ENCODE measurements at regions not wholly inside any gene's neighbourhood (a gene's known extent, or its start where the extent isn't known, plus 50 kb on each side); places are given as distances from the start of the nearest gene placed in this dataset.

GRCh38 chr10:129258283-129258923 lies 208.6 kb upstream of the MGMT start:
- BruUV-seq (replicated peaks): no TSS peak
- no peaks in the 10 kb centered on the region for H3K4me1 ChIP-seq (ENCODE audit: insufficient read depth, low read length)
- no peak overlapping the region for H3K9ac ChIP-seq (ENCODE audit: low read length)
- H3K27ac ChIP-seq (ENCODE audit: low read length): no peak overlapping the region
- H3K27me3 ChIP-seq (ENCODE audit: low read length): peaks cover 10% of the 10 kb centered on the region; the same call in 1 of the 2 replicates
- H3K36me3 ChIP-seq (ENCODE audit: low read depth, low read length): no peaks in the 10 kb centered on the region
- no peaks in the 10 kb centered on the region for H3K9me3 ChIP-seq (ENCODE audit: low read length)
- no peaks in the 10 kb centered on the region for H3K79me2 ChIP-seq (ENCODE audit: low read length)
- intact Hi-C loops (cut with micrococcal nuclease): no loop called here
- H3K4me3 ChIP-seq (ENCODE audit: low read length): no peak overlapping the region
- no peaks in the 10 kb centered on the region for H4K20me1 ChIP-seq (ENCODE audit: low read length)
- H2AFZ ChIP-seq (ENCODE audit: low read length): no peak overlapping the region
- CTCF ChIA-PET: no interaction called here
- no peak overlapping the region for H3K4me2 ChIP-seq (ENCODE audit: low read length)
- H3K9me2 ChIP-seq (replicated peaks; ENCODE audit: low read length): no peaks in the 10 kb centered on the region
- DNase-seq: no peak
- TF ChIP-seq CTCF (conservative IDR thresholded peaks at IDR 0.05; ENCODE audit: low read depth, low read length) (no peak), EZH2phosphoT487 (IDR thresholded peaks at IDR 0.05; ENCODE audit: borderline replicate concordance, low read length) (no peak), EZH2 (IDR thresholded peaks at IDR 0.05; ENCODE audit: low read length, unreplicated experiment) (no peak)
- H3F3A ChIP-seq (ENCODE audit: low read length, unreplicated experiment): no peaks in the 10 kb centered on the region
- POLR2A ChIA-PET (ENCODE audit: unreplicated experiment): no interaction called here
- ATAC-seq: no peak

- intact Hi-C loops (cut with micrococcal nuclease): no loop called here
- no peak for TF ChIP-seq EZH2phosphoT487 (IDR thresholded peaks at IDR 0.05; ENCODE audit: borderline replicate concordance, low read length)
- TF ChIP-seq EZH2 (IDR thresholded peaks at IDR 0.05; ENCODE audit: low read length, unreplicated experiment): no peak
- TF ChIP-seq CTCF (conservative IDR thresholded peaks at IDR 0.05; ENCODE audit: low read depth, low read length): no peak
- Histone ChIP-seq H3F3A (ENCODE audit: low read length, unreplicated experiment) (no peaks in the 10 kb centered on the region), H3K9ac (ENCODE audit: low read length) (no peak overlapping the region), H3K4me2 (ENCODE audit: low read length) (no peak overlapping the region), H3K27ac (ENCODE audit: low read length) (no peak overlapping the region), H3K9me3 (ENCODE audit: low read length) (no peaks in the 10 kb centered on the region), H2AFZ (ENCODE audit: low read length) (no peak overlapping the region), H3K79me2 (ENCODE audit: low read length) (no peaks in the 10 kb centered on the region), H4K20me1 (ENCODE audit: low read length) (no peaks in the 10 kb centered on the region), H3K27me3 (ENCODE audit: low read length) (peaks cover 10% of the 10 kb centered on the region; the same call in 1 of the 2 replicates), H3K9me2 (replicated peaks; ENCODE audit: low read length) (no peaks in the 10 kb centered on the region), H3K4me3 (ENCODE audit: low read length) (no peak overlapping the region), H3K36me3 (ENCODE audit: low read depth, low read length) (no peaks in the 10 kb centered on the region), H3K4me1 (ENCODE audit: insufficient read depth, low read length) (no peaks in the 10 kb centered on the region)
- BruUV-seq (replicated peaks): no TSS peak
- ATAC-seq (no peak), DNase-seq (no peak)
- POLR2A ChIA-PET (ENCODE audit: unreplicated experiment): no interaction called here
- CTCF ChIA-PET: no interaction called here
These were observed 207.8 kb upstream of the MGMT start for GRCh38 chr10:129259128-129259815.

- no peak for TF ChIP-seq EZH2 (IDR thresholded peaks at IDR 0.05; ENCODE audit: low read length, unreplicated experiment)
- no peak for TF ChIP-seq CTCF (conservative IDR thresholded peaks at IDR 0.05; ENCODE audit: low read depth, low read length)
- TF ChIP-seq EZH2phosphoT487 (IDR thresholded peaks at IDR 0.05; ENCODE audit: borderline replicate concordance, low read length): no peak
- Histone ChIP-seq H3K36me3 (ENCODE audit: low read depth, low read length) (no peaks in the 10 kb centered on the region), H3F3A (ENCODE audit: low read length, unreplicated experiment) (no peaks in the 10 kb centered on the region), H3K9me3 (ENCODE audit: low read length) (no peaks in the 10 kb centered on the region), H3K9ac (ENCODE audit: low read length) (no peak overlapping the region), H3K79me2 (ENCODE audit: low read length) (no peaks in the 10 kb centered on the region), H3K4me3 (ENCODE audit: low read length) (no peak overlapping the region), H4K20me1 (ENCODE audit: low read length) (no peaks in the 10 kb centered on the region), H2AFZ (ENCODE audit: low read length) (no peak overlapping the region), H3K27me3 (ENCODE audit: low read length) (no peaks in the 10 kb centered on the region), H3K9me2 (replicated peaks; ENCODE audit: low read length) (no peaks in the 10 kb centered on the region), H3K27ac (ENCODE audit: low read length) (no peak overlapping the region), H3K4me1 (ENCODE audit: insufficient read depth, low read length) (no peaks in the 10 kb centered on the region), H3K4me2 (ENCODE audit: low read length) (no peak overlapping the region)
- ChIA-PET CTCF (no interaction called here), POLR2A (ENCODE audit: unreplicated experiment) (no interaction called here)
- no TSS peak for BruUV-seq (replicated peaks)
- ATAC-seq: no peak
- no peak for DNase-seq
- intact Hi-C loops (cut with micrococcal nuclease): no loop called here
These were observed 194.9 kb upstream of the MGMT start for GRCh38 chr10:129272176-129272575.

Measured in PC-3 (cell line).